NOMO-1 treated with DMSO at 0.1 percent for 48 hours (cell line): ENCODE measurements at regions not wholly inside any gene's neighbourhood (a gene's known extent, or its start where the extent isn't known, plus 50 kb on each side); places are given as distances from the start of the nearest gene placed in this dataset.

Source experiments
- DNase-seq: peaks from one replicate; lab custom pipeline; 2025; ENCODE audit not compliant: unreplicated experiment; lab: John Stamatoyannopoulos, UW

GRCh38 chr3:162285259-162285658 lies 788.7 kb downstream of the OTOL1 start:
- DNase-seq: no peak

GRCh38 chr3:162287600-162287999 lies 791.0 kb downstream of the OTOL1 start:
- DNase-seq: no peak

- no peak for DNase-seq
These were observed 795.8 kb downstream of the OTOL1 start for GRCh38 chr3:162292409-162292808.

GRCh38 chr3:162295323-162295983 lies 798.8 kb downstream of the OTOL1 start:
- DNase-seq: no peak

- peak; percentile 4 for DNase-seq
These were observed 806.5 kb downstream of the OTOL1 start for GRCh38 chr3:162302983-162303624.

- DNase-seq: no peak
These were observed 820.4 kb downstream of the OTOL1 start for GRCh38 chr3:162317046-162317445.

GRCh38 chr3:162328649-162329048 lies 832.0 kb downstream of the OTOL1 start:
- DNase-seq: no peak

GRCh38 chr3:162329514-162329913 lies 832.9 kb downstream of the OTOL1 start:
- no peak for DNase-seq

- no peak for DNase-seq
These were observed 835.7 kb downstream of the OTOL1 start for GRCh38 chr3:162332344-162332743.

- DNase-seq: no peak
These were observed 837.9 kb downstream of the OTOL1 start for GRCh38 chr3:162334537-162334936.

GRCh38 chr3:162337630-162338029 lies 841.0 kb downstream of the OTOL1 start:
- DNase-seq: no peak

- no peak for DNase-seq
These were observed 841.9 kb downstream of the OTOL1 start for GRCh38 chr3:162338514-162338913.

GRCh38 chr3:162348912-162349311 lies 852.3 kb downstream of the OTOL1 start:
- DNase-seq: no peak

GRCh38 chr3:162353414-162353813 lies 856.8 kb downstream of the OTOL1 start:
- peak; percentile 44 for DNase-seq

- no peak for DNase-seq
These were observed 857.7 kb downstream of the OTOL1 start for GRCh38 chr3:162354356-162354755.

GRCh38 chr3:162365066-162365719 lies 868.6 kb downstream of the OTOL1 start:
- no peak for DNase-seq

GRCh38 chr3:162366166-162366766 lies 869.7 kb downstream of the OTOL1 start:
- no peak for DNase-seq

- no peak for DNase-seq
These were observed 871.0 kb downstream of the OTOL1 start for GRCh38 chr3:162367429-162368260.

- no peak for DNase-seq
These were observed 871.8 kb downstream of the OTOL1 start for GRCh38 chr3:162368417-162368816.

- DNase-seq: no peak
These were observed 872.7 kb downstream of the OTOL1 start for GRCh38 chr3:162369306-162369705.

- DNase-seq: no peak
These were observed 873.5 kb downstream of the OTOL1 start for GRCh38 chr3:162370141-162370540.
